H1 (cell line): ENCODE measurements at regions not wholly inside any gene's neighbourhood (a gene's known extent, or its start where the extent isn't known, plus 50 kb on each side); places are given as distances from the start of the nearest gene placed in this dataset.

ENCODE experiments used
- CTCF ChIA-PET: fragments of 300-600 bp; sonication (Branson Sonifier 250); formaldehyde crosslinking; loops from one replicate; lab custom pipeline; 2021; ENCODE audit not compliant: partially characterized antibody; lab: Charles Lee
- POLR2A ChIA-PET: fragments of 300-600 bp; sonication (Branson Sonifier 250); formaldehyde crosslinking; loops from one replicate; lab custom pipeline; 2021; ENCODE audit warnings: inconsistent platforms; ENCODE audit not compliant: partially characterized antibody; lab: Charles Lee
- DNase-seq, 2 experiments: peaks; one replicate each; pipeline versions ENCODE4 v3.0.0 to v3.0.0-alpha.2; 2010 to 2022; ENCODE audit warnings: low spot score in 2 of 2, low read depth in 1 of 2, mixed read lengths in 1 of 2
- FAIRE-seq: peaks from 2 replicates; lab custom pipeline; 2011; peaks lifted over from hg19 to GRCh38; lab: Jason Lieb, UNC
- H2AFZ ChIP-seq: 2 replicates; pipeline ENCODE4 v1.8.1; 2012; ENCODE audit warnings: low read length, inconsistent platforms
- H2AK5ac ChIP-seq: 2 replicates; pipeline ENCODE4 v1.6.1; 2013; ENCODE audit warnings: low read depth, low read length
- H2BK120ac ChIP-seq: replicated peaks from 2 replicates; pipeline ENCODE3; 2013; ENCODE audit warnings: low read depth, low read length, inconsistent platforms
- H2BK12ac ChIP-seq: 2 replicates; pipeline ENCODE4 v1.6.1; 2013; ENCODE audit warnings: low read depth, low read length
- H2BK15ac ChIP-seq: 2 replicates; pipeline ENCODE4 v1.6.1; 2013; ENCODE audit warnings: low read length
- H2BK20ac ChIP-seq: 2 replicates; pipeline ENCODE4 v1.6.1; 2013; ENCODE audit warnings: low read length
- H2BK5ac ChIP-seq: 2 replicates; pipeline ENCODE4 v1.6.1; 2013; ENCODE audit warnings: low read depth, low read length
- H3K14ac ChIP-seq: 2 replicates; pipeline ENCODE4 v1.6.1; 2013; ENCODE audit warnings: inconsistent platforms; ENCODE audit not compliant: insufficient read length
- H3K18ac ChIP-seq: 2 replicates; pipeline ENCODE4 v1.6.1; 2013; ENCODE audit warnings: low read length; ENCODE audit errors: extremely low read depth
- H3K23ac ChIP-seq: 2 replicates; pipeline ENCODE4 v1.6.1; 2013; ENCODE audit warnings: inconsistent platforms; ENCODE audit not compliant: insufficient read length
- H3K23me2 ChIP-seq: 2 replicates; pipeline ENCODE4 v1.6.1; 2013; ENCODE audit warnings: low read depth, low read length
- H3K27ac ChIP-seq: 2 replicates; pipeline ENCODE4 v1.6.1; 2011; ENCODE audit warnings: low read depth, low read length, inconsistent platforms
- H3K27me3 ChIP-seq, 4 experiments: replicated peaks in 1 of 4; 1 replicate in 1 of 4; 2 replicates in 3 of 4; pipeline versions ENCODE4 v1.6.1 to v1.8.1; 2011 to 2013; ENCODE audit warnings: low read length in 3 of 4, mild to moderate bottlenecking in 3 of 4, inconsistent platforms in 2 of 4, mixed read lengths in 2 of 4, moderate library complexity in 1 of 4; ENCODE audit not compliant: control insufficient read depth in 3 of 4, insufficient read depth in 3 of 4; ENCODE audit errors: extremely low read depth in 1 of 4
- H3K36me3 ChIP-seq, 4 experiments: 2 replicates each; pipeline versions ENCODE4 v1.6.1 to v1.8.1; 2011 to 2013; ENCODE audit warnings: mild to moderate bottlenecking in 4 of 4, low read length in 3 of 4, moderate library complexity in 2 of 4, control low read depth in 1 of 4, inconsistent platforms in 1 of 4; ENCODE audit not compliant: insufficient read depth in 4 of 4, control insufficient read depth in 2 of 4
- H3K4ac ChIP-seq: replicated peaks from 2 replicates; pipeline ENCODE3; 2013; ENCODE audit warnings: low read length, low read depth, mixed read lengths, inconsistent platforms; ENCODE audit not compliant: insufficient read length
- H3K4me1 ChIP-seq, 4 experiments: replicated peaks in 1 of 4; 1 replicate in 1 of 4; 2 replicates in 3 of 4; pipeline versions ENCODE4 v1.6.1 to v1.8.1; 2011 to 2013; ENCODE audit warnings: low read length in 3 of 4, inconsistent platforms in 2 of 4, mixed read lengths in 1 of 4; ENCODE audit not compliant: insufficient read depth in 4 of 4, control insufficient read depth in 3 of 4
- H3K4me2 ChIP-seq, 2 experiments: 2 replicates each; pipeline versions ENCODE4 v1.6.1 to v1.8.1; 2011 to 2013; ENCODE audit warnings: low read depth in 2 of 2, low read length in 2 of 2, control low read depth in 1 of 2, inconsistent platforms in 1 of 2, mild to moderate bottlenecking in 1 of 2; ENCODE audit not compliant: insufficient read depth in 1 of 2
- H3K4me3 ChIP-seq, 4 experiments: fragments of 200-600, 300-600 bp in 1 of 4; sonication (generic), shearing (Covaris generic), sonication (Bioruptor Twin) in 1 of 4; 2 replicates each; pipeline versions ENCODE4 v1.5.1 to v1.8.1; 2011 to 2016; ENCODE audit warnings: low read length in 4 of 4, low read depth in 3 of 4, control low read depth in 2 of 4, inconsistent platforms in 2 of 4, mild to moderate bottlenecking in 2 of 4, mixed read lengths in 1 of 4, moderate library complexity in 1 of 4; ENCODE audit not compliant: insufficient read depth in 2 of 4; ENCODE audit errors: extremely low read depth in 1 of 4
- H3K56ac ChIP-seq: replicated peaks from 2 replicates; pipeline ENCODE3; 2013; ENCODE audit warnings: low read depth, mild to moderate bottlenecking, mixed read lengths, low read length, inconsistent platforms; ENCODE audit not compliant: insufficient read length
- H3K79me1 ChIP-seq: 2 replicates; pipeline ENCODE4 v1.6.1; 2013; ENCODE audit warnings: low read depth, low read length, control low read depth
- H3K79me2 ChIP-seq, 2 experiments: 2 replicates each; pipeline versions ENCODE4 v1.6.1 to v1.8.1; 2012 to 2013; ENCODE audit warnings: low read length in 2 of 2, mild to moderate bottlenecking in 2 of 2, inconsistent platforms in 1 of 2; ENCODE audit not compliant: insufficient read depth in 2 of 2, control insufficient read depth in 1 of 2
- H3K9ac ChIP-seq, 4 experiments: replicated peaks in 1 of 4; 1 replicate in 1 of 4; 2 replicates in 3 of 4; pipeline versions ENCODE4 v1.6.1 to v1.8.1; 2011 to 2013; ENCODE audit warnings: low read depth in 3 of 4, low read length in 3 of 4, control low read depth in 2 of 4, mild to moderate bottlenecking in 2 of 4, moderate library complexity in 2 of 4, inconsistent platforms in 1 of 4; ENCODE audit errors: extremely low read depth in 1 of 4
- H3K9me3 ChIP-seq, 2 experiments: 2 replicates each; pipeline versions ENCODE4 v1.6.1 to v1.8.1; 2012 to 2013; ENCODE audit warnings: mild to moderate bottlenecking in 2 of 2, moderate library complexity in 2 of 2, control low read depth in 1 of 2, inconsistent platforms in 1 of 2, low read depth in 1 of 2, low read length in 1 of 2, mixed read lengths in 1 of 2; ENCODE audit not compliant: insufficient read depth in 2 of 2
- H4K20me1 ChIP-seq, 2 experiments: replicated peaks in 1 of 2; 2 replicates each; pipeline versions ENCODE3 to v1.8.1; 2011 to 2013; ENCODE audit warnings: inconsistent platforms in 2 of 2, low read length in 2 of 2, mild to moderate bottlenecking in 1 of 2; ENCODE audit not compliant: insufficient read depth in 2 of 2, control insufficient read depth in 1 of 2
- H4K5ac ChIP-seq: 2 replicates; pipeline ENCODE4 v1.6.1; 2013; ENCODE audit warnings: low read length, low read depth, mixed read lengths, inconsistent platforms; ENCODE audit not compliant: insufficient read length
- H4K8ac ChIP-seq: 2 replicates; pipeline ENCODE4 v1.8.0; 2013; ENCODE audit warnings: mild to moderate bottlenecking, moderate library complexity, low read length, inconsistent platforms; ENCODE audit not compliant: insufficient read depth; ENCODE audit errors: extremely low read depth
- H4K91ac ChIP-seq: replicated peaks from 2 replicates; pipeline ENCODE3; 2013; ENCODE audit warnings: low read length, mixed read lengths, inconsistent platforms; ENCODE audit not compliant: insufficient read length
- KDM1A ChIP-seq: fragments of 200-600, 300-600 bp; sonication (generic); IDR thresholded peaks from 2 replicates; pipeline ENCODE4 v1.7.1; 2016; ENCODE audit warnings: mild to moderate bottlenecking, low read length, borderline replicate concordance
- WGBS, 2 experiments: shearing (Covaris generic) in 1 of 2; methylation state at CpG; one replicate each; pipeline versions ENCODE4 v1.1.6 to v1.1.7; 2013 to 2015; ENCODE audit warnings: low lambda C conversion rate in 2 of 2, mixed read lengths in 2 of 2, inconsistent platforms in 1 of 2, low coverage in 1 of 2, missing lambda C conversion rate in 1 of 2; ENCODE audit not compliant: insufficient replicate concordance in 2 of 2, insufficient coverage in 1 of 2, insufficient read length in 1 of 2; ENCODE audit errors: extremely low coverage in 1 of 2, missing lambda C conversion rate in 1 of 2; 5-methylcytosine and 5-hydroxymethylcytosine counted together

GRCh38 chr9:4380406-4380805, 80.5 kb upstream of the GLIS3 start:
- Histone ChIP-seq H3K4ac (no peak overlapping the region), H2AK5ac (no peak overlapping the region), H3K27ac (no peak overlapping the region), H3K9ac (no peak overlapping the region), H3K4me3 (no peak overlapping the region), H3K27me3 (no peaks in the 10 kb centered on the region), H2BK15ac (no peak overlapping the region), H4K91ac (no peak overlapping the region), H2BK12ac (no peak overlapping the region), H3K23me2 (no peaks in the 10 kb centered on the region), H2BK5ac (no peak overlapping the region), H3K14ac (no peak overlapping the region), H3K4me1 (no peaks in the 10 kb centered on the region), H3K79me1 (no peaks in the 10 kb centered on the region), H3K36me3 (no peaks in the 10 kb centered on the region), H3K23ac (no peak overlapping the region), H4K20me1 (no peaks in the 10 kb centered on the region), H4K8ac (no peak overlapping the region), H2BK120ac (no peak overlapping the region), H3K9me3 (no peaks in the 10 kb centered on the region), H3K4me2 (no peak overlapping the region), H2AFZ (no peak overlapping the region), H2BK20ac (no peak overlapping the region), H3K56ac (no peak overlapping the region), H4K5ac (no peak overlapping the region), H3K18ac (no peak overlapping the region), H3K79me2 (no peaks in the 10 kb centered on the region)
- POLR2A ChIA-PET, result no interaction called here
- 84% methylated on average over 2 of the region's 2 CpGs; no CpG with 5 or more reads in 1 of the 2 experiments for WGBS, 2 experiments
- CTCF ChIA-PET, result interaction anchor here (0.9 to 7.7 kb wide), 3 partner anchors 14 to 258 kb away, joined by 3 to 47 read pairs (median 3); no protein-coding TSS in a partner anchor
- no peak for TF ChIP-seq KDM1A
- DNase-seq (no peak), FAIRE-seq (no peak)
